K562 (cell line): ENCODE measurements at regions not wholly inside any gene's neighbourhood (a gene's known extent, or its start where the extent isn't known, plus 50 kb on each side); places are given as distances from the start of the nearest gene placed in this dataset.

ENCODE experiments used
- ATF6 ChIP-seq: sonication (generic); formaldehyde crosslinking; IDR thresholded peaks from 2 replicates; pipeline ENCODE4 v1.4.0; 2020; ENCODE audit warnings: mild to moderate bottlenecking, missing genetic modification reagents
- CEBPG ChIP-seq, 3 experiments: fragments of 200-800 bp in 1 of 3; sonication (Bioruptor generic) in 1 of 3; sonication (generic) in 1 of 3; formaldehyde crosslinking in 1 of 3; IDR thresholded peaks in 2 of 3; conservative IDR thresholded peaks in 1 of 3; 2 replicates each; pipeline versions ENCODE4 v1.6.1 to v1.8.0; 2016 to 2022; ENCODE audit warnings: missing compliant biosample characterization in 2 of 3, missing genetic modification characterization in 2 of 3, mild to moderate bottlenecking in 1 of 3, missing genetic modification reagents in 1 of 3
- CTBP1 ChIP-seq: fragments of 450-650 bp; IDR thresholded peaks from 2 replicates; pipeline ENCODE4 v1.6.1; 2016; ENCODE audit warnings: borderline replicate concordance
- JUNB ChIP-seq: fragments of 450-650 bp; formaldehyde crosslinking; conservative IDR thresholded peaks from 2 replicates; pipeline ENCODE4 v1.4.0; 2020; ENCODE audit warnings: mild to moderate bottlenecking
- MXD1 ChIP-seq: fragments of 250-450 bp; sonication (Bioruptor Pico); IDR thresholded peaks from 2 replicates; pipeline ENCODE4 v1.8.0; 2021; ENCODE audit warnings: borderline replicate concordance, mild to moderate bottlenecking, moderate library complexity; ENCODE audit not compliant: poor library complexity, severe bottlenecking
- RAD21 ChIP-seq, 2 experiments: fragments of 250-450 bp in 1 of 2; fragments of 450-650 bp in 1 of 2; sonication (Bioruptor Pico) in 1 of 2; formaldehyde crosslinking in 1 of 2; IDR thresholded peaks in 1 of 2; conservative IDR thresholded peaks in 1 of 2; 2 replicates each; pipeline versions ENCODE4 v1.4.0 to v1.8.0; 2020 to 2022; ENCODE audit warnings: mild to moderate bottlenecking in 2 of 2, moderate library complexity in 1 of 2
- REST ChIP-seq, 2 experiments: fragments of 450-650 bp; formaldehyde crosslinking in 1 of 2; IDR thresholded peaks; 2 replicates each; pipeline versions ENCODE4 v1.4.0 to v1.6.1; 2014 to 2020; ENCODE audit warnings: mild to moderate bottlenecking in 2 of 2, borderline replicate concordance in 1 of 2, low read depth in 1 of 2
- SMARCB1 ChIP-seq: IDR thresholded peaks from 2 replicates; pipeline ENCODE4 v1.6.1; 2011; ENCODE audit warnings: improper control_type of control experiment, low read depth; ENCODE audit not compliant: insufficient read length
- ZFP30 ChIP-seq: fragments of 250-450 bp; sonication (Bioruptor Pico); IDR thresholded peaks from 2 replicates; pipeline ENCODE4 v1.8.0; 2022; ENCODE audit warnings: moderate library complexity, mild to moderate bottlenecking, inconsistent platforms, borderline replicate concordance
- ZNF436 ChIP-seq: fragments of 250-450, 450-650 bp; sonication (Bioruptor Pico); formaldehyde crosslinking; IDR thresholded peaks from 2 replicates; pipeline ENCODE4 v1.7.0; 2020; ENCODE audit warnings: mild to moderate bottlenecking
- ZNF699 ChIP-seq: fragments of 250-450 bp; sonication (Bioruptor Pico); IDR thresholded peaks from 2 replicates; pipeline ENCODE4 v1.8.0; 2021; ENCODE audit warnings: mild to moderate bottlenecking, moderate library complexity; ENCODE audit not compliant: insufficient replicate concordance
- ZNF766 ChIP-seq: fragments of 200-800 bp; sonication (Bioruptor generic); conservative IDR thresholded peaks from 2 replicates; pipeline ENCODE4 v1.6.1; 2016; ENCODE audit warnings: missing genetic modification characterization, missing compliant biosample characterization

GRCh38 chrX:2589186-2590020, 88.6 kb upstream of the DHRSX start:
- no peak for TF ChIP-seq ZFP30 (CRISPR knock-in tag)
- no peak for TF ChIP-seq ZNF699 (CRISPR knock-in tag)
- TF ChIP-seq CTBP1: no peak
- no peak for TF ChIP-seq ZNF766 (CRISPR knock-in tag)
- no peak for TF ChIP-seq SMARCB1
- no peak for TF ChIP-seq ZNF436 (CRISPR knock-in tag)
- no peak for TF ChIP-seq ATF6
- TF ChIP-seq RAD21 (CRISPR knock-in tag; conservative IDR thresholded peaks at IDR 0.05 in 1 of 2, IDR thresholded peaks at IDR 0.05 in 1 of 2): no peak
- no peak for TF ChIP-seq REST (IDR thresholded peaks at IDR 0.05; ENCODE audit: borderline replicate concordance)
- TF ChIP-seq REST (CRISPR knock-in tag; IDR thresholded peaks at IDR 0.05; ENCODE audit: low read depth): no peak
- no peak for TF ChIP-seq CEBPG (CRISPR knock-in tag; IDR thresholded peaks at IDR 0.05)
- no peak for TF ChIP-seq CEBPG (tag; conservative IDR thresholded peaks at IDR 0.05 in 1 of 2, IDR thresholded peaks at IDR 0.05 in 1 of 2)
- TF ChIP-seq JUNB (CRISPR knock-in tag): no peak
- TF ChIP-seq MXD1 (CRISPR knock-in tag): no peak
